ENCODE measurements at regions not wholly inside any gene's neighbourhood (a gene's known extent, or its start where the extent isn't known, plus 50 kb on each side); places are given as distances from the start of the nearest gene placed in this dataset.

DNA sequence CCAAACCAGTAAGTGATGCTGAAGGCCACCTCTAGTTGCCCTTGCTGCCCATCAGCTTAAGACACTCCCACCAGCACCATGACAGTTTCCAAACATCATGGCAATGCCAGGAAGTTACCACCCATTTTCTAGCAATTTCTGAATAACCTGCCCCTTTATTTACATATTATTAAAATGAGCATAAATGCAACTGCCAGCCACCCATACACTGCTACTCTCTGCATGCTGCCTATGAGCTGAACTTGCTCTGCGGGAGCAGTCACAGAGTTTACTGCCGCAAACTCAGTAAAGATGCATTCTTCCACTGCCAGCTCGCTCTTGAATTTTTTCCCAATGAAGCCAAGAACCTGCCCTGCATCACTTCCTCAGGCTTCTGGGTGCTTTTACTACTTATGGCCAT, 212.6 kb downstream of the SH2D4B start:
- H3K9me3 ChIP-seq = no peaks in the 10 kb centered on the region
- 90 to 98% (median 91%) methylated on average over 3 of the region's 3 CpGs for WGBS, 5 donors
- intact Hi-C loops (cut with DNase I; ENCODE audit: low total_unique reads) = no loop called here

GRCh38 chr10:80751940-80752339, 214.2 kb downstream of the SH2D4B start:
- intact Hi-C loops (cut with DNase I; ENCODE audit: low total_unique reads) = no loop called here

More for the DNA sequence above, 212.6 kb downstream of the SH2D4B start:
- H3K27ac ChIP-seq = no peak overlapping the region
- no peaks in the 10 kb centered on the region for H3K36me3 ChIP-seq
- no peak for DNase-seq
- TF ChIP-seq POLR2A (IDR thresholded peaks at IDR 0.05) (no peak), EP300 (IDR thresholded peaks at IDR 0.05) (no peak), POLR2AphosphoS5 (IDR thresholded peaks at IDR 0.05) (no peak)
- TF ChIP-seq, protein P1, sequence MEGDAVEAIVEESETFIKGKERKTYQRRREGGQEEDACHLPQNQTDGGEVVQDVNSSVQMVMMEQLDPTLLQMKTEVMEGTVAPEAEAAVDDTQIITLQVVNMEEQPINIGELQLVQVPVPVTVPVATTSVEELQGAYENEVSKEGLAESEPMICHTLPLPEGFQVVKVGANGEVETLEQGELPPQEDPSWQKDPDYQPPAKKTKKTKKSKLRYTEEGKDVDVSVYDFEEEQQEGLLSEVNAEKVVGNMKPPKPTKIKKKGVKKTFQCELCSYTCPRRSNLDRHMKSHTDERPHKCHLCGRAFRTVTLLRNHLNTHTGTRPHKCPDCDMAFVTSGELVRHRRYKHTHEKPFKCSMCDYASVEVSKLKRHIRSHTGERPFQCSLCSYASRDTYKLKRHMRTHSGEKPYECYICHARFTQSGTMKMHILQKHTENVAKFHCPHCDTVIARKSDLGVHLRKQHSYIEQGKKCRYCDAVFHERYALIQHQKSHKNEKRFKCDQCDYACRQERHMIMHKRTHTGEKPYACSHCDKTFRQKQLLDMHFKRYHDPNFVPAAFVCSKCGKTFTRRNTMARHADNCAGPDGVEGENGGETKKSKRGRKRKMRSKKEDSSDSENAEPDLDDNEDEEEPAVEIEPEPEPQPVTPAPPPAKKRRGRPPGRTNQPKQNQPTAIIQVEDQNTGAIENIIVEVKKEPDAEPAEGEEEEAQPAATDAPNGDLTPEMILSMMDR (IDR thresholded peaks at IDR 0.05) = no peak
- peaks cover 0 to 4% (median 0%) of the 10 kb centered on the region in 3 donors for H3K27me3 ChIP-seq
- H3K4me3 ChIP-seq = no peak overlapping the region
- no peaks in the 10 kb centered on the region for H3K4me1 ChIP-seq

GRCh38 chr10:80753612-80754011, 215.9 kb downstream of the SH2D4B start:
- H3K27me3 ChIP-seq = peaks cover 0 to 4% (median 0%) of the 10 kb centered on the region in 3 donors
- DNase-seq = no peak
- H3K36me3 ChIP-seq = no peaks in the 10 kb centered on the region
- no peak overlapping the region for H3K27ac ChIP-seq
- H3K9me3 ChIP-seq = no peaks in the 10 kb centered on the region
- H3K4me1 ChIP-seq = no peaks in the 10 kb centered on the region
- no peak overlapping the region for H3K4me3 ChIP-seq
- WGBS, 5 donors = 44 to 60% (median 48%) methylated on average over 1 of the region's 1 CpG
- intact Hi-C loops (cut with DNase I; ENCODE audit: low total_unique reads) = no loop called here
- TF ChIP-seq POLR2A (IDR thresholded peaks at IDR 0.05) (no peak), POLR2AphosphoS5 (IDR thresholded peaks at IDR 0.05) (no peak), EP300 (IDR thresholded peaks at IDR 0.05) (no peak)
- TF ChIP-seq, protein P1 (IDR thresholded peaks at IDR 0.05) = no peak

More at GRCh38 chr10:80751940-80752339, 214.2 kb downstream of the SH2D4B start:
- H3K9me3 ChIP-seq = no peaks in the 10 kb centered on the region
- no peaks in the 10 kb centered on the region for H3K36me3 ChIP-seq
- DNase-seq = no peak
- no peak overlapping the region for H3K4me3 ChIP-seq
- H3K27me3 ChIP-seq = peaks cover 0 to 4% (median 0%) of the 10 kb centered on the region in 3 donors
- TF ChIP-seq POLR2A (IDR thresholded peaks at IDR 0.05) (no peak), POLR2AphosphoS5 (IDR thresholded peaks at IDR 0.05) (no peak), EP300 (IDR thresholded peaks at IDR 0.05) (no peak)
- TF ChIP-seq, protein P1 (IDR thresholded peaks at IDR 0.05) = no peak
- no peak overlapping the region for H3K27ac ChIP-seq
- WGBS, 5 donors = 78 to 91% (median 87%) methylated on average over 1 of the region's 1 CpG
- no peaks in the 10 kb centered on the region for H3K4me1 ChIP-seq

DNA sequence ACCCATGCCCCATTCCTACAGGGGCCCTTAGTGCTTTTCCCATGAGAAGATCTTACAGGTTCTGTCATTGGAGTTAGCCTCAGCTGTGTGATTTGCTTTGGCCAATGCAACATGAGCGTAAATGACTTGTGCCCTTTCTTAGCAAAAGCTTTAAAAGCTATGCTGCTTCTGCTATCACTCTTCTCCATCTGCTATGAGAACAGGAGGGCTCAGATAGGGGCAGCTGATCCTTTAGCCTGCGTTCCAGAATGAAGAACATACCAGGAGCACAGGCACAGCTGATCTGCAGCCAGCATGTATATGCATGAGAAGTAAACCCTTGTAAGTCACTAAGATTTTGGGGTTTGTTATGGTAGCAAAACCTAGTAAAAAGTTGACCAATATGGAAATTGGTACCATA, 218.2 kb downstream of the SH2D4B start:
- Histone ChIP-seq H3K4me1 (no peaks in the 10 kb centered on the region), H3K36me3 (no peaks in the 10 kb centered on the region), H3K27ac (no peak overlapping the region), H3K27me3 (peaks cover 0 to 4% (median 0%) of the 10 kb centered on the region in 3 donors), H3K9me3 (no peaks in the 10 kb centered on the region), H3K4me3 (no peak overlapping the region)
- no peak for DNase-seq
- TF ChIP-seq, protein P1 (IDR thresholded peaks at IDR 0.05) = no peak
- intact Hi-C loops (cut with DNase I; ENCODE audit: low total_unique reads) = no loop called here
- WGBS, 5 donors = 72 to 79% (median 78%) methylated on average over 2 of the region's 2 CpGs

Measured in stomach (tissue), 8 donors.